ENCODE measurements at regions not wholly inside any gene's neighbourhood (a gene's known extent, or its start where the extent isn't known, plus 50 kb on each side); places are given as distances from the start of the nearest gene placed in this dataset.

DNA sequence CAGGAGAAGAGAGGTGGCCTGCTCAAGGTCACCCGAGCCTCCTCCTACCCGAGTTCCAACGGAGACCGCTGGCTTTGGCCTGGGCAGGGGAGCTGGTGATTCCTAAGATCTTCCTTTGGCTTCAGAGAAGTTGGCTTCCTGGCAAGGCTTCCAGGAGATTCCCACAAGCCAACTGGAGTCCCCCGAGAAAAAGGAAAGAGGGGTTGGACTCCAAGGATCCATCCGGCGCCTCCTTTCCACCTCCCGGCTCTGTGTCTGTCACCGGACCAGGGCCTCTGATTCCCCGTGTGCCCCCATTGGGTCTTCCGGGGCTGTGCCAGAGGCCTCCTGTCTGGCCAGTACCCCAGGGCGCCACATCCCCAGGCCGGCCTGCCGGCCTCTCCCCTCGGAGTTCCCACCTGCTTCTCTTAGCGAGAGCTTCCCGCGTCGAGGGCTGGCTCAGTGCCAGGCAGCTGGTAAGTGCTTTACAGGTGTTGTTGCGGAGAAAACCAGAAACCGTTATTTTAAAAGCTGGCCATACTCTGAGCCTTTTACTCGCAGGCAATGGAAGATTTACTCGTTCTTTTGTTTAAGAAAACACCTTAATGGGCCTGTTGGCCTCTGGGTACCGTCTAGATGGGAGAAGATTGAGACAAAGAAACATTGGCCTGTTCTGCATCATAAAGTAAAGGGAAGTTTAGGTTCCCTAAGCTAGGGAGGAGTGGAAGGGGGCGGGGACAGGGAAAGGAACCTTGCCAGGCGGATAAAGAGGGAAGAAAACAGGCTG is 258.4 kb upstream of the SDK2 start:
- POLR2A ChIA-PET, result no interaction called here
- DNase-seq (ENCODE audit: extremely low spot score), result no peak
- CTCF ChIA-PET, result interaction anchor here (0.6 to 1.1 kb wide), 2 partner anchors 187 to 731 kb away, joined by 3 read pairs; no protein-coding TSS in a partner anchor
- TF ChIP-seq CTBP1 (IDR thresholded peaks at IDR 0.05; ENCODE audit: borderline replicate concordance), result no peak
- TF ChIP-seq SP1 (IDR thresholded peaks at IDR 0.05), result no peak
- TF ChIP-seq ELF4 (IDR thresholded peaks at IDR 0.05), result no peak
- TF ChIP-seq, protein P1, sequence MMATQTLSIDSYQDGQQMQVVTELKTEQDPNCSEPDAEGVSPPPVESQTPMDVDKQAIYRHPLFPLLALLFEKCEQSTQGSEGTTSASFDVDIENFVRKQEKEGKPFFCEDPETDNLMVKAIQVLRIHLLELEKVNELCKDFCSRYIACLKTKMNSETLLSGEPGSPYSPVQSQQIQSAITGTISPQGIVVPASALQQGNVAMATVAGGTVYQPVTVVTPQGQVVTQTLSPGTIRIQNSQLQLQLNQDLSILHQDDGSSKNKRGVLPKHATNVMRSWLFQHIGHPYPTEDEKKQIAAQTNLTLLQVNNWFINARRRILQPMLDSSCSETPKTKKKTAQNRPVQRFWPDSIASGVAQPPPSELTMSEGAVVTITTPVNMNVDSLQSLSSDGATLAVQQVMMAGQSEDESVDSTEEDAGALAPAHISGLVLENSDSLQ (IDR thresholded peaks at IDR 0.05), result no peak
- no peak for TF ChIP-seq FOXM1 (IDR thresholded peaks at IDR 0.05; ENCODE audit: borderline replicate concordance)
- TF ChIP-seq ZNF384 (IDR thresholded peaks at IDR 0.05), result no peak
- TF ChIP-seq ARNT (IDR thresholded peaks at IDR 0.05), result no peak
- no peak for TF ChIP-seq L3MBTL2 (conservative IDR thresholded peaks at IDR 0.05)
- no peak for TF ChIP-seq SUZ12 (IDR thresholded peaks at IDR 0.05)
- no peak for TF ChIP-seq FOXA1 (IDR thresholded peaks at IDR 0.05)
- TF ChIP-seq TARDBP (IDR thresholded peaks at IDR 0.05), result no peak
- TF ChIP-seq HDGF (IDR thresholded peaks at IDR 0.05; ENCODE audit: borderline replicate concordance), result no peak
- TF ChIP-seq LEF1 (IDR thresholded peaks at IDR 0.05; ENCODE audit: borderline replicate concordance), result no peak

DNA sequence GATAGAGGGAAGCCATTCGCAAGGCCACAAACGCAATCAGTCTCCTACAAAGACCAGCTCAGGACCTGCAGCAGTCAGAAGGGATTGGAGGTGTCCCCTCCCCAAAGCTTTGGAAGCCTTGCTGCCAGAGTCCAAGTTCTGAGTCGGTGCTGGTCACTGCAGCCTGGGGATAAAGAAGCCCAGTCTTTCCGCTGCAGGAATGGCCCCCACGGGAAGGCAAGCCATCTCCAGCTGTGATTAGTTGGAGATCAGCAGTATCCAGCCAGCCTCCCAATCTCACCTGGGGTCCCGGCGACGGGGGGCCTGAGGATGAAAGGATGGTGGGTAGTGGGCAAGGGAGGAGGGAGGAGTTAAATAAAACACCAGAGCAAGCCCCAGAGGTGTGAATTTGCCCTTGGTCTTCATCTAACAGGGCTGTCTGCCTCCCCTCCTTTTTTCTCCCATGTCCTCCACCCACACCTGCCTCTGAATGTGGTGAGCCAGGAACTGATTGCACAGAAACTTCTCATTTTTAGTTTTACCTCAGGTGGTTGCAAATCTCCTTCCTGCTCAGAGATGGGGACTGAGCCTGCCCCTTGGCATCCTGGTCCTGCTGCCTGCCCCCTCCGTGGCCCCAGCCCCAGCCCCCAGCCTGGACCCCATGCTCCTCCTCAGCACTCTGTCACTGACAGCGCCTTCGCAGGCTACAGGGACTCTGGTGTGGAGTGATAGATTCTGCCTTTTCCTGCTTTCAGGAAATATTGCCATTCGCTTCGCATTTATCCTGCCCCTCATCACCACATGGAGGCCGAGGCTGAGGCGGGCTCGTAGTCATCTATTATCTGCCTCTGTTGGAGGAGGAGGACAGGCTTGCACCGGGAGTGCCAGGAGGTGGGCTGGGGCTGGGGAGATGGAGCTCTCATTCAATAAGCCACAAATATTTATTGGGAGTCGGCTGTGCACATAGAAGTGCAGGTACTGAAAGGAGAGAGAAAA is 262.9 kb upstream of the SDK2 start:
- POLR2A ChIA-PET, result no interaction called here
- TF ChIP-seq L3MBTL2 (conservative IDR thresholded peaks at IDR 0.05), result no peak
- no peak for TF ChIP-seq ARNT (IDR thresholded peaks at IDR 0.05)
- no peak for TF ChIP-seq SUZ12 (IDR thresholded peaks at IDR 0.05)
- no peak for TF ChIP-seq ELF4 (IDR thresholded peaks at IDR 0.05)
- TF ChIP-seq HDGF (IDR thresholded peaks at IDR 0.05; ENCODE audit: borderline replicate concordance), result no peak
- no peak for TF ChIP-seq FOXM1 (IDR thresholded peaks at IDR 0.05; ENCODE audit: borderline replicate concordance)
- TF ChIP-seq FOXA1 (IDR thresholded peaks at IDR 0.05), result no peak
- TF ChIP-seq TARDBP (IDR thresholded peaks at IDR 0.05), result no peak
- no peak for TF ChIP-seq NFRKB (IDR thresholded peaks at IDR 0.05)
- TF ChIP-seq, protein P1 (IDR thresholded peaks at IDR 0.05), result no peak
- no peak for TF ChIP-seq SP1 (IDR thresholded peaks at IDR 0.05)
- no peak for TF ChIP-seq BHLHE40 (IDR thresholded peaks at IDR 0.05; ENCODE audit: borderline replicate concordance)
- TF ChIP-seq LEF1 (IDR thresholded peaks at IDR 0.05; ENCODE audit: borderline replicate concordance), result no peak
- TF ChIP-seq FOXK2 (IDR thresholded peaks at IDR 0.05), result no peak
- no peak for TF ChIP-seq ZNF384 (IDR thresholded peaks at IDR 0.05)
- TF ChIP-seq CTBP1 (IDR thresholded peaks at IDR 0.05; ENCODE audit: borderline replicate concordance), result no peak
- CTCF ChIA-PET, result no interaction called here
- DNase-seq (ENCODE audit: extremely low spot score), result no peak

DNA sequence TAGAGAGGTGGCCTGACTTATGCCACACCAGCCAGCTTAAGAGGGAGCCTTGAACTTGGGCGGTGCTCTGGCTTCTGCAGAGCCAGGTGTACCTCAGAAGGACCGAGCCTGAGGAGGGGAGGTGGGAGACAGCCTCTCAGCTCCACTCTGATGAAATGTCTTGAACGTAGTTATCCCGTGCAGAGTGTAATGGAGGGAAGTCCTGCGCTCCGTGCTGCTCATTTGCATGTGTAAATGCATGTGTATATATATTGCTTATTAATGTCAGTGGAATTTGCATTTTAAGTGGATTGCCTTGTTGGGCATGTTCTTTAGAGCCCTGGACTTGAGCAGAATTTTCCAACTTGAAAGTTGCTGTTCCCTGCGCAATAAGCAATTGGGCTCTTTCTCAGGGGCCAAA is 264.9 kb upstream of the SDK2 start:
- no peak for DNase-seq (ENCODE audit: extremely low spot score)
- POLR2A ChIA-PET, result no interaction called here
- CTCF ChIA-PET, result no interaction called here
- no peak for TF ChIP-seq BHLHE40 (IDR thresholded peaks at IDR 0.05; ENCODE audit: borderline replicate concordance)
- TF ChIP-seq ZNF384 (IDR thresholded peaks at IDR 0.05), result no peak
- TF ChIP-seq LEF1 (IDR thresholded peaks at IDR 0.05; ENCODE audit: borderline replicate concordance), result no peak
- TF ChIP-seq, protein P1 (IDR thresholded peaks at IDR 0.05), result no peak
- TF ChIP-seq FOXK2 (IDR thresholded peaks at IDR 0.05), result no peak
- no peak for TF ChIP-seq ARNT (IDR thresholded peaks at IDR 0.05)
- no peak for TF ChIP-seq HDGF (IDR thresholded peaks at IDR 0.05; ENCODE audit: borderline replicate concordance)
- no peak for TF ChIP-seq SUZ12 (IDR thresholded peaks at IDR 0.05)
- TF ChIP-seq CTBP1 (IDR thresholded peaks at IDR 0.05; ENCODE audit: borderline replicate concordance), result no peak
- no peak for TF ChIP-seq SP1 (IDR thresholded peaks at IDR 0.05)
- TF ChIP-seq ELF4 (IDR thresholded peaks at IDR 0.05), result no peak
- no peak for TF ChIP-seq TARDBP (IDR thresholded peaks at IDR 0.05)
- TF ChIP-seq FOXA1 (IDR thresholded peaks at IDR 0.05), result no peak
- TF ChIP-seq L3MBTL2 (conservative IDR thresholded peaks at IDR 0.05), result no peak
- TF ChIP-seq NFRKB (IDR thresholded peaks at IDR 0.05), result no peak
- TF ChIP-seq FOXM1 (IDR thresholded peaks at IDR 0.05; ENCODE audit: borderline replicate concordance), result no peak

DNA sequence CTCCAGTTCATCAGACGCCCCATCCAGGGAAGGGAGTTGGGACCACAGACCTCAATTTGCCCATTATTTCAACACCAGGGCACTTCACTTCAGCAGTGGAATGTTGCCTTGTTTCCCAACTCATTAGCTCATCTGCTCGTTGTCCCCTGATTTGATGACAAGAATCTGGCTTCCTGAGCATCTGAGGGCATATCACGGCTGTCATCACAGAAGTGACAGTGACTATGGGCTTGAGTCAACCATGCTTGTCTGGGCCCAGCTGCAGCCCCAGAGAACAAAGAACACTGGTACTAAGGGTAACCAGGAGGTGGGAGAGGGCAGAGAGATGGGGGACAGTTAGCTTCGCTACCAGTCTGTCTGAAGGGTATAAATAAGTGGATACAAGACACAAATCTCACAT is 266.0 kb upstream of the SDK2 start:
- ChIA-PET CTCF (no interaction called here), POLR2A (no interaction called here)
- TF ChIP-seq ELF4 (IDR thresholded peaks at IDR 0.05), result no peak
- TF ChIP-seq CTBP1 (IDR thresholded peaks at IDR 0.05; ENCODE audit: borderline replicate concordance), result no peak
- TF ChIP-seq NFRKB (IDR thresholded peaks at IDR 0.05), result no peak
- no peak for TF ChIP-seq LEF1 (IDR thresholded peaks at IDR 0.05; ENCODE audit: borderline replicate concordance)
- TF ChIP-seq ZNF384 (IDR thresholded peaks at IDR 0.05), result no peak
- no peak for TF ChIP-seq FOXA1 (IDR thresholded peaks at IDR 0.05)
- DNase-seq (ENCODE audit: extremely low spot score), result no peak

DNA sequence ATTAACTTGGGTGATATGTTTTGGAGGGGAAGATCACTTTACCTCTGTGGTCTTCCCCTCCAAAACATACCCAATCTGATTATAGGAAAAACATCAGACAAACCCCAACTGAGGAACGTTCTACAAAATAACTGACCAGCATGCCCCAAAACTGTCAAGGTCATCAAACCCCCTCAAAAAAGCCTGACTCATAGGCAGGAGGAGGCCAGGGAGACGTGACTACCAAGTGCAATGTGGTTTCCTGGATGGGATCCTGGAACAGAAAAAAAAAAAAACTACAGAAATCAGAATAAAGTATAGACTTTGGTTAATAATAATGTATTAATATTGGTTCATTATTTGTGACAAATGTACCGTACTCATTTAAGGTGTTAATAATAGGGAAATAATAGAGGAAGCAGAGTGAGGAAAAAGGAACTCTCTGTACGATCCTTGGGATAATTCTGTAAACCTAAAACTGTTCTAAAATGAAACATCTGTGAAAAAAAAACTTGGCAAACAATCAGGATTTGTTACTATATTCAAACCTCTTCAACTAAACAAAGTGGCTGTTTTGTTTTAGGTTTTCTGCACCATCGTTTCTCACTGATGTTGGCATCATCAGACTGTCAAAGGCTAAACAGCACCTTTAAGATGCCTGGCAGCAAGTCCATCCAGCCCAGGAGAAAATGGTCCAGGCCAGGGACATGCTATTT is 266.7 kb upstream of the SDK2 start:
- TF ChIP-seq NFRKB (IDR thresholded peaks at IDR 0.05) (no peak), ELF4 (IDR thresholded peaks at IDR 0.05) (no peak), HDGF (IDR thresholded peaks at IDR 0.05; ENCODE audit: borderline replicate concordance) (no peak), BHLHE40 (IDR thresholded peaks at IDR 0.05; ENCODE audit: borderline replicate concordance) (no peak), FOXK2 (IDR thresholded peaks at IDR 0.05) (no peak), SUZ12 (IDR thresholded peaks at IDR 0.05) (no peak), SP1 (IDR thresholded peaks at IDR 0.05) (no peak), FOXA1 (IDR thresholded peaks at IDR 0.05) (no peak), ZNF384 (IDR thresholded peaks at IDR 0.05) (no peak), ARNT (IDR thresholded peaks at IDR 0.05) (no peak), L3MBTL2 (conservative IDR thresholded peaks at IDR 0.05) (no peak), FOXM1 (IDR thresholded peaks at IDR 0.05; ENCODE audit: borderline replicate concordance) (no peak), CTBP1 (IDR thresholded peaks at IDR 0.05; ENCODE audit: borderline replicate concordance) (no peak), LEF1 (IDR thresholded peaks at IDR 0.05; ENCODE audit: borderline replicate concordance) (no peak), TARDBP (IDR thresholded peaks at IDR 0.05) (no peak)
- TF ChIP-seq, protein P1 (IDR thresholded peaks at IDR 0.05), result no peak
- ChIA-PET POLR2A (no interaction called here), CTCF (no interaction called here)
- DNase-seq (ENCODE audit: extremely low spot score), result no peak

Measured in HEK293T (cell line).